Panc1 (cell line): ENCODE measurements at regions not wholly inside any gene's neighbourhood (a gene's known extent, or its start where the extent isn't known, plus 50 kb on each side); places are given as distances from the start of the nearest gene placed in this dataset.

Experiments used
- ATAC-seq: fragments of 200-7000 bp; cut with Tn5 transposase; 2 replicates; pipeline ENCODE4 v1.9.1; 2020; ENCODE audit warnings: mild to moderate bottlenecking, moderate library complexity
- BruUV-seq: library from RNA; stranded (reverse); fragments of 400-500 nt; replicated peaks from 2 replicates; lab custom pipeline; 2021; lab: Mats Ljungman, UMichigan
- CTCF ChIA-PET: fragments of 300-600 bp; sonication (Branson Sonifier 250); formaldehyde crosslinking; loops from one replicate; lab custom pipeline; 2022; ENCODE audit warnings: antibody characterized with exemption; lab: Charles Lee
- POLR2A ChIA-PET: fragments of 300-600 bp; sonication (Branson Sonifier 250); formaldehyde crosslinking; loops from one replicate; lab custom pipeline; 2022; ENCODE audit warnings: antibody characterized with exemption; lab: Charles Lee
- DNase-seq: peaks from one replicate; pipeline ENCODE4 v3.0.0-alpha.2; 2010; ENCODE audit warnings: low read depth, low spot score
- H3K27ac ChIP-seq: 2 replicates; pipeline ENCODE4 v1.5.1; 2011; ENCODE audit warnings: mild to moderate bottlenecking, low read length, inconsistent platforms
- H3K27me3 ChIP-seq: fragments of 200-500 bp; sonication (Bioruptor generic); 2 replicates; pipeline ENCODE4 v1.6.0; 2014; ENCODE audit warnings: low read length, inconsistent platforms; ENCODE audit not compliant: control insufficient read depth, insufficient read depth
- H3K36me3 ChIP-seq: fragments of 200-500 bp; sonication (Bioruptor generic); 2 replicates; pipeline ENCODE4 v1.5.1; 2014; ENCODE audit warnings: inconsistent platforms, mild to moderate bottlenecking, low read length, moderate library complexity; ENCODE audit not compliant: control insufficient read depth, insufficient read depth
- H3K4me1 ChIP-seq: 2 replicates; pipeline ENCODE4 v1.5.1; 2011; ENCODE audit warnings: inconsistent platforms, mild to moderate bottlenecking, low read length, moderate library complexity; ENCODE audit not compliant: control insufficient read depth, insufficient read depth
- H3K4me3 ChIP-seq, 2 experiments: 2 replicates each; pipeline ENCODE4 v1.5.1; 2011 to 2012; ENCODE audit warnings: low read depth in 2 of 2, low read length in 2 of 2, mild to moderate bottlenecking in 2 of 2, inconsistent platforms in 1 of 2, moderate library complexity in 1 of 2
- H3K9me3 ChIP-seq: fragments of 200-500 bp; sonication (Bioruptor generic); 2 replicates; pipeline ENCODE4 v1.5.1; 2014; ENCODE audit warnings: low read depth, mild to moderate bottlenecking, inconsistent platforms, low read length, moderate library complexity; ENCODE audit not compliant: control insufficient read depth, insufficient read depth
- CTCF ChIP-seq: fragments of 450-650 bp; IDR thresholded peaks from 2 replicates; pipeline ENCODE4 v1.5.1; 2017; ENCODE audit warnings: mild to moderate bottlenecking
- POLR2AphosphoS5 ChIP-seq: IDR thresholded peaks from 2 replicates; pipeline ENCODE4 v1.6.1; 2012; ENCODE audit warnings: mild to moderate bottlenecking, low read depth, low read length, moderate library complexity
- SIN3A ChIP-seq: IDR thresholded peaks from 2 replicates; pipeline ENCODE4 v1.6.1; 2012; ENCODE audit warnings: low read depth, mild to moderate bottlenecking, low read length, moderate library complexity, borderline replicate concordance; ENCODE audit not compliant: insufficient read depth
- TCF7L2 ChIP-seq: IDR thresholded peaks from 2 replicates; pipeline ENCODE4 v1.6.1; 2011; ENCODE audit warnings: mild to moderate bottlenecking, low read depth, low read length, inconsistent platforms
- in situ Hi-C: cut with HindIII; loops from 2 replicates; pipeline ENCODE4 v1.10.0; 2016; ENCODE audit warnings: low sequenced_read_pairs, low pct_unique_long_range_greater_than_20kb
- intact Hi-C: fragments of 100-400 bp; cut with micrococcal nuclease; formaldehyde crosslinking; loops from one replicate; pipeline ENCODE4 v1.10.0; 2022; ENCODE audit not compliant: unreplicated experiment
- TF ChIP-seq, protein P1 (sequence below), 2 experiments: IDR thresholded peaks; 2 replicates each; pipeline ENCODE4 v1.6.1; 2011 to 2012; ENCODE audit warnings: low read depth in 2 of 2, control low read depth in 1 of 2, low read length in 1 of 2, mild to moderate bottlenecking in 1 of 2, moderate library complexity in 1 of 2; ENCODE audit not compliant: insufficient read depth in 1 of 2

DNA sequence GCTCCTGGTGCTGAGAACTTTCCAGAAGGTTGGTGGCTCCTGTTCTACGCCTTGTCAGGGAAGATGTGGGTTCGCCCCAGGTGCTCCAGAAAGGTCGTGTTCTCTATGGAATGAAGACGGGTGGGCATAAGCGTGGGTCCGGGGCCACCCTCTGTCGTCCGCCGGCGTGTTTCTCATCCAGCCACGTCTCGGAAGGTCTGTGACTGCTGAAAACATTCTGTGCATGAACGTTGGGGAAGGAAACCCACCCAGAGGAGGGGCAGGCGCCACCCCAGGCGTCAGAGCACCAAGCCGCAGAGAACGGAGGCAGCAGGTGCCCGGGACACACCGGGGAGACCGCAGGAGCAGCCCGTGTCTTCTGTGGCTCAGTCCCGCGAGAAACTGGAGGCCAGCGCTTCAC lies 118.2 kb downstream of the RTP5 start:
- BruUV-seq: no TSS peak
- TF ChIP-seq, protein P1, sequence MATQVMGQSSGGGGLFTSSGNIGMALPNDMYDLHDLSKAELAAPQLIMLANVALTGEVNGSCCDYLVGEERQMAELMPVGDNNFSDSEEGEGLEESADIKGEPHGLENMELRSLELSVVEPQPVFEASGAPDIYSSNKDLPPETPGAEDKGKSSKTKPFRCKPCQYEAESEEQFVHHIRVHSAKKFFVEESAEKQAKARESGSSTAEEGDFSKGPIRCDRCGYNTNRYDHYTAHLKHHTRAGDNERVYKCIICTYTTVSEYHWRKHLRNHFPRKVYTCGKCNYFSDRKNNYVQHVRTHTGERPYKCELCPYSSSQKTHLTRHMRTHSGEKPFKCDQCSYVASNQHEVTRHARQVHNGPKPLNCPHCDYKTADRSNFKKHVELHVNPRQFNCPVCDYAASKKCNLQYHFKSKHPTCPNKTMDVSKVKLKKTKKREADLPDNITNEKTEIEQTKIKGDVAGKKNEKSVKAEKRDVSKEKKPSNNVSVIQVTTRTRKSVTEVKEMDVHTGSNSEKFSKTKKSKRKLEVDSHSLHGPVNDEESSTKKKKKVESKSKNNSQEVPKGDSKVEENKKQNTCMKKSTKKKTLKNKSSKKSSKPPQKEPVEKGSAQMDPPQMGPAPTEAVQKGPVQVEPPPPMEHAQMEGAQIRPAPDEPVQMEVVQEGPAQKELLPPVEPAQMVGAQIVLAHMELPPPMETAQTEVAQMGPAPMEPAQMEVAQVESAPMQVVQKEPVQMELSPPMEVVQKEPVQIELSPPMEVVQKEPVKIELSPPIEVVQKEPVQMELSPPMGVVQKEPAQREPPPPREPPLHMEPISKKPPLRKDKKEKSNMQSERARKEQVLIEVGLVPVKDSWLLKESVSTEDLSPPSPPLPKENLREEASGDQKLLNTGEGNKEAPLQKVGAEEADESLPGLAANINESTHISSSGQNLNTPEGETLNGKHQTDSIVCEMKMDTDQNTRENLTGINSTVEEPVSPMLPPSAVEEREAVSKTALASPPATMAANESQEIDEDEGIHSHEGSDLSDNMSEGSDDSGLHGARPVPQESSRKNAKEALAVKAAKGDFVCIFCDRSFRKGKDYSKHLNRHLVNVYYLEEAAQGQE (IDR thresholded peaks at IDR 0.05; ENCODE audit: insufficient read depth in 1 of 2, low read depth in 2 of 2, low read length in 1 of 2): no peak
- TF ChIP-seq CTCF (no peak), TCF7L2 (no peak), POLR2AphosphoS5 (no peak), SIN3A (no peak)
- Histone ChIP-seq H3K27ac (no peak overlapping the region), H3K4me3 (no peak overlapping the region), H3K27me3 (no peaks in the 10 kb centered on the region), H3K9me3 (no peaks in the 10 kb centered on the region), H3K4me1 (no peaks in the 10 kb centered on the region), H3K36me3 (no peaks in the 10 kb centered on the region)
- intact Hi-C loops: no loop called here
- in situ Hi-C loops: no loop called here
- DNase-seq: no peak
- ChIA-PET CTCF (no interaction called here), POLR2A (no interaction called here)
- no peak for ATAC-seq

DNA sequence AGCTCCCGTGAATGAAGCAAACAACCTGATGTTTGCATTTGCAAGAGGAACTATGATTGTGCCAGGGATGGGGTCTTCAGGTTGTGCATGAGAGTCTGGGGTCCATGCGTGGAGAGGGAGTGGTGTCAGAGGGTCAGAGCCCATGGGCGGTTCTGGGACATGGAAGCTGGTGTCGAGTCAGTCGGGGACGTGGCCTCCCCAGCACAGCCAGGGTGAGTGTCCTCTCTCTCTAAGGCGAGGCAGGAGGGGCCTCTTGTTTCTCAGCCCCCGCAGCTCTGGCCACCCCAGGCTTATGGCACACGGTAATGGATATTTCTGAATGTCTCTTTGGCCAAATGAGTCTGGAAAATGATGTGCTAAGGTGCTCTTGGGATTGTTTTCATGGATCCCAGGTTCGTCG lies 118.6 kb downstream of the RTP5 start:
- intact Hi-C loops: no loop called here
- Histone ChIP-seq H3K4me1 (no peaks in the 10 kb centered on the region), H3K36me3 (no peaks in the 10 kb centered on the region), H3K9me3 (no peaks in the 10 kb centered on the region), H3K27ac (no peak overlapping the region), H3K27me3 (no peaks in the 10 kb centered on the region), H3K4me3 (no peak overlapping the region)
- BruUV-seq: no TSS peak
- TF ChIP-seq SIN3A: no peak
- TF ChIP-seq, protein P1 (IDR thresholded peaks at IDR 0.05; ENCODE audit: insufficient read depth in 1 of 2, low read depth in 2 of 2, low read length in 1 of 2): no peak
- no peak for TF ChIP-seq POLR2AphosphoS5
- TF ChIP-seq TCF7L2: no peak
- TF ChIP-seq CTCF: no peak
- ChIA-PET CTCF (no interaction called here), POLR2A (no interaction called here)
- ATAC-seq (no peak), DNase-seq (no peak)
- in situ Hi-C loops: no loop called here
